RKO (cell line): ENCODE measurements at regions not wholly inside any gene's neighbourhood (a gene's known extent, or its start where the extent isn't known, plus 50 kb on each side); places are given as distances from the start of the nearest gene placed in this dataset.
"Not testable (repeated sequence)": the region's sequence is repeated elsewhere in the genome, so short reads cannot be mapped to it uniquely, and the experiment has no call there.

ENCODE experiments used
- DNase-seq: peaks from one replicate; pipeline ENCODE4 v3.0.0-alpha.2; 2016; ENCODE audit warnings: low spot score

GRCh38 chr13:84192125-84192524 lies 309.9 kb upstream of the SLITRK1 start:
- DNase-seq = peak; percentile 91

DNA sequence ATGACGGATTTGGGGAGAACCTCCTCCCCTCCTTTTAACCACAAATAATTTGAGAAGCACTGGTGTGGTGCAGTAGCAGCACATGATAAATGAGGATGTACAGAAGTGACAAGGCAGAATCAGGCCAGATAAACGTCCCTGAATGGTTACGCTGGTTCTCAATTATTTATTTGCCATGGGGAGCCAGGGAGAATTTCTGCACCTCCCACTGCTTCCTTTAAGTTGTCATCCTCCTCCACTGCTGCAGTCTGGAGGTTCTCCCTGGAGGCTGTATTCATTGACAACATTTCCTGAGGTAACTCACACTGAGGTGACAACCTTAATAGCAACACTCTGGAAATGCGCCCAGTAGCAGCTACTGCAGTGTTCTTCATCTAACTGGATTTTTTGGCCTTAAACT lies 308.9 kb upstream of the SLITRK1 start:
- no peak for DNase-seq

DNA sequence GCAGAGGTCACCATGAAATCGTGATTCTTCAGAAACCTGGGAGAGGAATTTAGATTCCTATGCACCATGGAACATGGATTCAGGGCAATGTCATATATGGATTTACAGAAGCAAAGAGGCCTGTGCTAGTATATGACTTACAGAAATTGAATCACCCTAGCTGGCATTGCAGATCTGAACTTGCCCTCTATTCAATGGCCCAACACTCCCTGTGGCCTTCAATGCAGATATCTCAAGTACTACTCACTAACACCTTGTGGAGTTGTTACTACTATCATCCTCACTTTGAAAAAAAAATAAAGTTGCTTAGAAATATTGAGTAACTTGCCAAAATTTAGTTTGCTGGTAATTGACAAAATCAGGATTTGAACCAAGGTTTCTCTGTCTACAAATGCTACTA lies 305.4 kb upstream of the SLITRK1 start:
- no peak for DNase-seq

DNA sequence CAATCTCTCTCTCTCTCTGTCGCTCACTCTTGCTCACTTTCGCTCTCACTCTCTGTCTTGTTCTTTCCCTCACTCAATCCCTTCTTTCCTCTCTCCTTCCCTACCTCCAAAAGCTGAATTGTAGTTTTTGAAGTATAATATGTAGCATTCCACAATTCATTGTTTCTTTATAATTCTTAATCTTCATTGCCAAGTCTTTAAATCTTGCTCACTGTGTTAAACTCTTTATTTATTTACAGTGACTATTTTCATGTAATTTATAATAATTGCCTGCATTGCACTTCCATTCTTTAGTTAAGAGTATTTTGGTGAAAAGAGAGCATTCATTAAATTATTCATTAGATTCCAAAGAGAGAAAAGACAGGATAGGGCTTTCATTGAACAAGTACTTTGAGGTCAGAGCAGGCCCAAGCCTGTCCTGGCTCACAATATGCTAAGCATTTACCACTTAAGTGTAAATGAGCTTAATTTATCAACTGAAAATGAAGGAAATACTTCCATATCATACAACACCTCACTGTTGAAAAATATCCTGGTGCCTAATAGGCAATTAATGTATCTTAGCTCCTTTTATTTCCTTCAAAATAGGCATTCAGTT lies 257.4 kb upstream of the SLITRK1 start:
- no peak for DNase-seq

DNA sequence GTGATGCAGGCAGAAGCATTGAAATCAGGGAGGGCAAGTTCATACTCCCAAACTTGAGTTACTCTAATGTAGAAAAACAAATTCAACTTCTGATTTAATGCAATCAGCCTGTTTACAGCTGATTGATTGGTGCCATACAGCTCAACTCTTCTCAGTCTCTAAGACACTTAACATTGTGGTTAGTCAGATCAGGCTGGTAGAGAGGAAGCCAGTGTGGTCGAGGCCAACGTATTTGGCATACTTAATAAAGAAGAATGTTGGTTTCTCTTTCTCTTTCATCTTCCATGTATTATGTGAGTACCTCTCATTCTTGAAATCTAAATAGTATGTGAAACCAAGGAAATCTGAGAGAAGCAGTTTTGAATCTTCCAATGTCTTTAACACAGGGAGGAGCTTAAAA lies 255.0 kb upstream of the SLITRK1 start:
- no peak for DNase-seq

- DNase-seq = no peak
Measured at GRCh38 chr13:84136582-84136981, 254.3 kb upstream of the SLITRK1 start.

DNA sequence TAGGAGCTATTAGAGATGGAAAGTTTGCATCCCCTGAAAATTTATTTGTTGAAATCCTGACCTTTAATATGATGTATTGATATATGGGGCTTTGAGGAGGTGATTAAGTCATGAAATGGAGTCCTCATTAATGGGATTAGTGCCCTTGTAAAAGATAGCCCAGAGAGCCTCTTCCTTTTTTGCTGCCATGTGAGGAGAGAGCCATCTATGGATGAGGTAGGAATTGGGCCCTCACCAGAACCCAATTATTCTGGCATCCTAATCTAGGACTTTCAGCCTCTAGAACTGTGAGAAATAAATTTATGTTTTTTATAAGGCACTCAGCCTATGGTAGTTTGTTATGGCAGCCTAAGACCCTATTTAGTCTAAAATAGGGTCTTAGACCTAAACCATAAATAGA lies 250.2 kb upstream of the SLITRK1 start:
- no peak for DNase-seq

DNA sequence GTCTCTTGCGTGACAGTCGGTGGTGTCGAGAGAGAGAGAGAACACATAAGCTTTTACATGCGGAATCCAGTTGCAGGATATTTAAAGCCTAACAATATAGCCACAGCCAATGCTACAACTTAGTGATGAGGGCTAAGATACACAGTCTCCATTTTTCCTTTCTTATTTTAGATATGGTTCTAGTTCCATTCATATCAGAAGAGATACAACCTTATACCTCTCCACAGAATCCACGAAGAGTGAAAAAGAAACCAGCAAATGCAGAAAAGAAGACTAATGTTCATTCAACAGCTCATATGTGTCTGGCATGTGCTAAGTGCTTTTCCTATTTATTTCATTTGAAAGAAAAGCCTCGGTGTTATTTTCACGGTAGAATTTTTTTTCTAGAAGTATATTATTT lies 249.0 kb upstream of the SLITRK1 start:
- DNase-seq = no peak

DNA sequence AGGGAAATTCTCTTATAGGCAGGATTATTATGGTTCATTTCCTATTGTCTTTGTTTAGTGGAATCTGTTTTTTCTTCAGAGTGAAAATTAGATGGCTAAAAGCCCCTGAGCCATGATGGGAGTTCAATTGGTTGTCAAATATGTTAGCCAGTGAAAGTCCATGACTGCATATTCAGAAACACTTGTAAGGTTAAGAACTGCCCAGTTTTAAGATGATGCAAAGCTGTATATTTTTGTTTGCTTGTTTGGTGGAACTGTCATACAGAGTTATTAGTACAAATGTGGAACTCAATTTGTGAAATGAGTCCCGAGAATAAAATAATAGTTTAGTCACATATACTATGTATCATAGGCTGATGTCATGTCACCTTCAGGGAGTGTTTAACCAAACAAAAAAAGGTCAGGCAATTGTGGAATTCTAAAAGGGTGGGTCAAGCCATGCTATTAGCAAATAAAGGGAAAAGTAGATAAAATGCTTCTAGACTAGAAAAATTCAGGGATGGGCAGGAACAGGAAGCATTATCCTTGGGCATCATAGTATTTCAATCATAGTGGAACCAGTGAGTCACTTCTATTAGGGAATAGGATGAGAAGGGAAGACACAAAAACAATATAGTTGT lies 248.3 kb upstream of the SLITRK1 start:
- DNase-seq = no peak

- DNase-seq = no peak
Measured at GRCh38 chr13:84129966-84130365, 247.7 kb upstream of the SLITRK1 start.

DNA sequence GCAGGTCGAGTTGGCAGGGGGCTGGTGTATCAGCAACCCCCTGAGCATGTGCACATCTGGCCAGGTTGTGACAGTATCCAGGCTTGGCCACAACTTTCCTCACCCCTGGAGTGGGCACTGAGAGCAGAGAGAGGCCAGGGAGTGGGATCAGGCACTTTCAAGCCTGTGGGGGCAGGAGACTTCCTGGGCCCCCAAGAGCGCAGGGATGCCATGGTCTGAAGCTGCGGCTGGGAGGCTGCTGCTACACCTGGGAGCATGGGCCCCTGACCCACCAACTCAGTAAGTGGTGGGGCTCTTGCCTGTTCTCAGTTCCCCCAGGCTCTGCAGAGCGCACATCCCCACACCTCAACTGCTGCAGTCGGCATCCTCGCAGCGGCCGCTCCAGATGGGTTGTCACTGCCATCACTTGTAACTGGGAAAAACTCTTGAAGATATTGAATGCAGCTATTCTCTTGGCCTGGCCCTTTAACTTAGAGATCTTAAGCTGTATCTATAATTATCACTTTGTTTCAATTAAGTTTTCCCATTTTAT lies 245.4 kb upstream of the SLITRK1 start:
- DNase-seq = no peak

- DNase-seq = no peak
Measured at GRCh38 chr13:84126671-84127171, 244.4 kb upstream of the SLITRK1 start.

DNA sequence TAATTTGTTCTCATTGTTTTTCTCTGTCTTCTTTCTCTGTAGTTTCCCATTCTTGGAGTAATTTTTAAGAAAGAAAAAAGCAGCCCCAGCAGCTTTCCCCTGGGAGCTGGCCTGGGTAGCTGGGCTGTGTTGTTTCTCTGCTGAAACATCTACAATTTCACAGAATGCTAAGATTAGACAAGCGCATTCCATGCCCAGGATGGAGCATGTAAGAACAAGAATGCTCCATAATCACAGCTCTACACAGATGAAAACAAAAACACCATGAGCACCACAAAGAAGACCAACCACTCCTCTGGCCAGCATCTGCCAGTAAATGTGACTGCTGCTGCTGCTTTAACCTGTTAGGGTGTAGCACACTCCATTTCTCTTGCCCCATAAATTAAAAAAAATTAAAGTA lies 239.2 kb upstream of the SLITRK1 start:
- no peak for DNase-seq

- no peak for DNase-seq
Measured at GRCh38 chr13:84118839-84119409, 236.7 kb upstream of the SLITRK1 start.

GRCh38 chr13:84098273-84098672 lies 216.0 kb upstream of the SLITRK1 start:
- DNase-seq = no peak

DNA sequence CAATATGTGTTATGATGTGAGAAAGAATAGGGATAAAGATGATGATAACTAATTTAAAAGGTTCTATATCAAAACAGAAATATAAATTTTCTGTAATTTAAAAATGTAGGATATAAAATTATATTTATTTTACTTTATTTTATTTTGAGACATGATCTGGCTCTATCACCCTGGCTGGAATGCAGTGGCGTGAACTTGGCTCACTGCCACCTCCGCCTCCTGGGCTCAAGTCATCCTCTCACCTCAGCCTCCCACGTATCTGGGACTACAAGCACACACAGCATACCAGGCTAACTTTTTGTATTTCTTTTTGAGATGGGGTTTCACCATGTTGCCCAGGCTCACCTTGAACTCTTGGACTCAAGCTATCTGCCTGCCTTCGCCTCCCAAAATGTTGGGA lies 214.9 kb upstream of the SLITRK1 start:
- no peak for DNase-seq

GRCh38 chr13:84096216-84096615 lies 213.9 kb upstream of the SLITRK1 start:
- no peak for DNase-seq

DNA sequence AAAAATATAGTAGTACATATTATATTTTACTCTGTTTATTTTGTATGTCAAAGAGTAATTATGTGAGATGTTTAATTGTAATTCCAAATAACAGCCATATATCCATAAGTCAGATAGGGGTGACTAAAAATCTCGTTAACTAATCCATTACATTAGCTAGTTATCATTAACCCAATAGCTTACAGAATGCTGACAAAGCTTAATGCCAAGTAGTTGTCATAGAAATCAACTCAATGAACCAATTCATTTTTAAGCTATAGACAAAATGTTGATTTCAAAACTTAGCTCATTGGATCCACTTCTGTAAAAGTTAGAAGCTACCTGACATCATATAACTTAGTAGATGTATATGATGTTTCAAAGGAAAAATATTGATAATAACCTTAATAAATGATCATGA lies 206.7 kb upstream of the SLITRK1 start:
- no peak for DNase-seq

DNA sequence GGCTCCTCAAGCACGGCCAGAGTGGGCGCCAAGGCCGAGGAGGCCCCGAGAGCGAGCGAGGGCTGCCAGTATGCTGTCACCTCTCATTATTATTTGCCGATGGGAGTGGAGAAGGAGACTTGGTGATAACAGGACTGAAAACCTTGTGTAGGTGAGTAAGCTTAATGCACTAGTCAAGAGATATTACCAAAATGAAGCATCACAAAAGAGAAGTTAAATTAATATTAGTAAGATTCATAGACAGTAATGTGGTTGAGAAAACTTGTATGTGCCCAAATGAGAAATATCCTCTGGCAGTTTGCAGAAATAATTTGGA lies 204.5 kb upstream of the SLITRK1 start:
- DNase-seq = no peak

- DNase-seq = not testable (repeated sequence)
Measured at GRCh38 chr13:84086098-84086846, 204.0 kb upstream of the SLITRK1 start.

DNA sequence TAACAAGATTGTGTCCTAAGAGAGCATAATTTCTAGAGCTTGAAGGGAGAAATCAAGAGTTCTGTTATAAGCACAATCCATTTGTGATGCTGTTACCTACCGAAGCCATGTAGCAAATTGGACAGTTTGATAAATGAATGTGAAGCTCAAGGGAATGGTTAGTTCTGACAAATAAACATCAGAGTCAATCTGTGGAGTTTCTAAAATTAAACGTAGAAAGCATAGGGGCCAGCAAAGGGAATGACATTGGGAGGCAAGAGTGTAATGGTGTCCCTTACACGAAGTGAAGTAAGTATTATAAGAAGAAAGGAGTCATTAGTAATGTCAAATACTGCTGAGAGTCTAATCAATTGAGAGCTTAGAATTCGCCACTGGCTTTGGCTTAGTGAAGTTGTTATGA lies 200.2 kb upstream of the SLITRK1 start:
- no peak for DNase-seq

DNA sequence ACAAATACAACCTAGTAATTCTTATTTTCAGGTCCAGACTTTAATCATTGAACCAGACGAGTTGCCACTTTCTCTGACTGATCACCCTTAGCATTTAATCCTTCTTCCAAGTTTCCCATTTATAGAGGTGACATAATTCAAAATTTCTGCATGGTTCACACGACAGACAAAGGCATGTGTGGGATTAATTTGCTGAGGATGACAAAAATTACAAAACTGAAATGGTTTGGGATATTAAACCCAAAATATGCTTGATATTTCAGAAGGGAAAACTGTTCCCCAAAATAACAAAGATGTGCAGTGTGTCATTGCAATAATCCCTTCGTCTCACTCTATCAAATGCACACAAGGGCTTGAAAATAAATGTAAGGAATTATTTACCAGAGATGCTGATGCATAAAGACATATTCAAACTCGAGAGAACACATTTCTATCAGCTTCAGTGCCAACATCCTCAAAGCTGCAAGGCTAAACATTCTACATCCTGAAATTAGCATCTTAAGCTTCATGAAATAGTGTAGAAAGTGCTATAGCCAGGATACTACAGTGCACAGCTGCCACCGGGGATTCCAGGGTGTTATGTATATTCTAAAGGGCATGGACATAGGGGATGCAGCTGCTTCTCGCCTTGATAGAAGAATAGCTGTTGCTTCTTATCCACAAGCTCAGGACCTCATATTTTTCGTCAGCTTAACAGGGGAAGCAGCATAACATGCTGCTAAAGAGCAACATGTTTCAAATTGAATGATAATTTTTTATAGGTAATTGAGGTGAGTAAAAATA lies 198.7 kb upstream of the SLITRK1 start:
- no peak for DNase-seq
